ENCODE measurements at regions not wholly inside any gene's neighbourhood (a gene's known extent, or its start where the extent isn't known, plus 50 kb on each side); places are given as distances from the start of the nearest gene placed in this dataset.

GRCh38 chr7:94173436-94173835, 169.3 kb upstream of the BET1 start:
- no peaks in the 10 kb centered on the region for H4K20me1 ChIP-seq (ENCODE audit: insufficient read depth, low read length)
- H3K79me2 ChIP-seq (ENCODE audit: low read length), result no peaks in the 10 kb centered on the region
- TF ChIP-seq EZH2phosphoT487 (IDR thresholded peaks at IDR 0.05; ENCODE audit: low read depth) (no peak), CTCF (IDR thresholded peaks at IDR 0.05; ENCODE audit: low read depth, low read length) (no peak)
- H3K36me3 ChIP-seq (replicated peaks; ENCODE audit: low read depth, low read length), result peaks cover 3% of the 10 kb centered on the region
- no peak overlapping the region for H3K4me2 ChIP-seq (ENCODE audit: low read length)
- H3K9ac ChIP-seq (ENCODE audit: low read length), result no peak overlapping the region
- H3K9me3 ChIP-seq (ENCODE audit: insufficient read depth, low read length), result no peaks in the 10 kb centered on the region
- no peaks in the 10 kb centered on the region for H3K27me3 ChIP-seq (ENCODE audit: low read depth, low read length)
- peaks cover 41% of the 10 kb centered on the region for H3K4me1 ChIP-seq (ENCODE audit: low read length)
- H3K4me3 ChIP-seq (ENCODE audit: low read length), result no peak overlapping the region
- no peak overlapping the region for H2AFZ ChIP-seq (ENCODE audit: low read depth, low read length)
- no peak overlapping the region for H3K27ac ChIP-seq (ENCODE audit: low read length)

GRCh38 chr7:94174375-94174774, 170.2 kb upstream of the BET1 start:
- H3K27me3 ChIP-seq (ENCODE audit: low read depth, low read length), result peaks cover 3% of the 10 kb centered on the region; the same call in 1 of the 2 replicates
- no peak overlapping the region for H2AFZ ChIP-seq (ENCODE audit: low read depth, low read length)
- no peaks in the 10 kb centered on the region for H3K9me3 ChIP-seq (ENCODE audit: insufficient read depth, low read length)
- peaks cover 7% of the 10 kb centered on the region for H3K36me3 ChIP-seq (replicated peaks; ENCODE audit: low read depth, low read length)
- H3K4me3 ChIP-seq (ENCODE audit: low read length), result no peak overlapping the region
- no peak overlapping the region for H3K27ac ChIP-seq (ENCODE audit: low read length)
- H3K4me1 ChIP-seq (ENCODE audit: low read length), result peaks cover 50% of the 10 kb centered on the region
- TF ChIP-seq EZH2phosphoT487 (IDR thresholded peaks at IDR 0.05; ENCODE audit: low read depth) (no peak), CTCF (IDR thresholded peaks at IDR 0.05; ENCODE audit: low read depth, low read length) (no peak)
- H3K9ac ChIP-seq (ENCODE audit: low read length), result no peak overlapping the region
- no peaks in the 10 kb centered on the region for H4K20me1 ChIP-seq (ENCODE audit: insufficient read depth, low read length)
- no peaks in the 10 kb centered on the region for H3K79me2 ChIP-seq (ENCODE audit: low read length)
- H3K4me2 ChIP-seq (ENCODE audit: low read length), result no peak overlapping the region

GRCh38 chr7:94174956-94175355, 170.8 kb upstream of the BET1 start:
- Histone ChIP-seq H3K4me1 (ENCODE audit: low read length) (peaks cover 50% of the 10 kb centered on the region), H3K4me2 (ENCODE audit: low read length) (no peak overlapping the region), H3K36me3 (replicated peaks; ENCODE audit: low read depth, low read length) (peaks cover 9% of the 10 kb centered on the region), H3K9ac (ENCODE audit: low read length) (no peak overlapping the region), H4K20me1 (ENCODE audit: insufficient read depth, low read length) (no peaks in the 10 kb centered on the region), H3K79me2 (ENCODE audit: low read length) (no peaks in the 10 kb centered on the region), H2AFZ (ENCODE audit: low read depth, low read length) (no peak overlapping the region), H3K9me3 (ENCODE audit: insufficient read depth, low read length) (no peaks in the 10 kb centered on the region), H3K4me3 (ENCODE audit: low read length) (no peak overlapping the region), H3K27me3 (ENCODE audit: low read depth, low read length) (peaks cover 8% of the 10 kb centered on the region), H3K27ac (ENCODE audit: low read length) (no peak overlapping the region)
- TF ChIP-seq EZH2phosphoT487 (IDR thresholded peaks at IDR 0.05; ENCODE audit: low read depth), result no peak

GRCh38 chr7:94176694-94177200, 172.6 kb upstream of the BET1 start:
- peaks cover 19% of the 10 kb centered on the region for H3K27me3 ChIP-seq (ENCODE audit: low read depth, low read length)
- H3K9ac ChIP-seq (ENCODE audit: low read length), result peak overlapping the region; percentile 66; the same call in 1 of the 2 replicates
- peaks cover 36% of the 10 kb centered on the region for H3K4me1 ChIP-seq (ENCODE audit: low read length)
- H3K4me3 ChIP-seq (ENCODE audit: low read length), result no peak overlapping the region
- no peaks in the 10 kb centered on the region for H3K79me2 ChIP-seq (ENCODE audit: low read length)
- peaks cover 6% of the 10 kb centered on the region for H3K36me3 ChIP-seq (replicated peaks; ENCODE audit: low read depth, low read length)
- H4K20me1 ChIP-seq (ENCODE audit: insufficient read depth, low read length), result no peaks in the 10 kb centered on the region
- H2AFZ ChIP-seq (ENCODE audit: low read depth, low read length), result 0 out of 2 replicates have a peak overlapping the region, but pooled peaks have one; percentile 50
- H3K9me3 ChIP-seq (ENCODE audit: insufficient read depth, low read length), result no peaks in the 10 kb centered on the region
- no peak for TF ChIP-seq CTCF (IDR thresholded peaks at IDR 0.05; ENCODE audit: low read depth, low read length)
- TF ChIP-seq EZH2phosphoT487 (IDR thresholded peaks at IDR 0.05; ENCODE audit: low read depth), result no peak
- peak overlapping the region; percentile 82; the same call in 1 of the 2 replicates for H3K27ac ChIP-seq (ENCODE audit: low read length)
- H3K4me2 ChIP-seq (ENCODE audit: low read length), result peak overlapping the region; percentile 92

Measured in OCI-LY3 (cell line).